HEK293 (cell line): ENCODE measurements at regions not wholly inside any gene's neighbourhood (a gene's known extent, or its start where the extent isn't known, plus 50 kb on each side); places are given as distances from the start of the nearest gene placed in this dataset.

ENCODE experiments used
- CTCF ChIA-PET: fragments of 350-600 bp; formaldehyde crosslinking; extraction: SDS; loops from one replicate; lab custom pipeline; 2021; ENCODE audit warnings: antibody characterized with exemption; lab: Yijun Ruan, JAX
- POLR2A ChIA-PET: fragments of 300-600 bp; formaldehyde crosslinking; extraction: SDS; loops from one replicate; lab custom pipeline; 2020; ENCODE audit warnings: antibody characterized with exemption, inconsistent platforms; lab: Yijun Ruan, JAX
- H3K27ac ChIP-seq: fragments of 200-500 bp; sonication (Bioruptor generic); 2 replicates; pipeline ENCODE4 v1.5.1; 2014; ENCODE audit warnings: low read depth, low read length, control low read depth, inconsistent platforms; ENCODE audit errors: extremely low read depth
- H3K36me3 ChIP-seq, 2 experiments: fragments of 200-500 bp in 1 of 2; sonication (Bioruptor generic) in 1 of 2; 1 replicate in 1 of 2; 2 replicates in 1 of 2; pipeline ENCODE4 v1.5.1; 2014 to 2017; ENCODE audit warnings: inconsistent platforms in 2 of 2, low read length in 2 of 2; ENCODE audit not compliant: control insufficient read depth in 2 of 2, insufficient read depth in 1 of 2
- H3K4me1 ChIP-seq: fragments of 200-500 bp; sonication (Bioruptor generic); 2 replicates; pipeline ENCODE4 v1.5.1; 2014; ENCODE audit warnings: mild to moderate bottlenecking, low read length, inconsistent platforms; ENCODE audit not compliant: control insufficient read depth, insufficient read depth
- H3K4me3 ChIP-seq: 2 replicates; pipeline ENCODE4 v1.5.1; 2011; ENCODE audit warnings: low read depth, mild to moderate bottlenecking, control low read depth, low read length, moderate library complexity
- H3K9me3 ChIP-seq: fragments of 200-500 bp; sonication (Bioruptor generic); 2 replicates; pipeline ENCODE4 v1.5.1; 2014; ENCODE audit warnings: low read depth, low read length, inconsistent platforms; ENCODE audit not compliant: control insufficient read depth, insufficient read depth
- ATF2 ChIP-seq: fragments of 450-650 bp; formaldehyde crosslinking; IDR thresholded peaks from 2 replicates; pipeline ENCODE4 v1.5.1; 2016; ENCODE audit warnings: missing biosample characterization, missing genetic modification characterization, low read depth
- PATZ1 ChIP-seq: fragments of 450-650 bp; formaldehyde crosslinking; IDR thresholded peaks from 2 replicates; pipeline ENCODE4 v1.5.1; 2016; ENCODE audit warnings: missing biosample characterization, missing genetic modification characterization
- PRDM10 ChIP-seq: fragments of 450-650 bp; formaldehyde crosslinking; IDR thresholded peaks from 2 replicates; pipeline ENCODE4 v1.5.1; 2016; ENCODE audit warnings: missing biosample characterization, missing genetic modification characterization
- SALL2 ChIP-seq: fragments of 450-650 bp; formaldehyde crosslinking; IDR thresholded peaks from 2 replicates; pipeline ENCODE4 v1.5.0; 2017; ENCODE audit warnings: missing biosample characterization, mild to moderate bottlenecking, missing genetic modification characterization, borderline replicate concordance
- ZBTB1 ChIP-seq: fragments of 450-650 bp; formaldehyde crosslinking; IDR thresholded peaks from 2 replicates; pipeline ENCODE4 v1.5.1; 2016; ENCODE audit warnings: missing biosample characterization, missing genetic modification characterization
- ZBTB11 ChIP-seq: fragments of 450-650 bp; formaldehyde crosslinking; conservative IDR thresholded peaks from 2 replicates; pipeline ENCODE4 v1.5.1; 2016; ENCODE audit warnings: low read depth, missing biosample characterization, missing genetic modification characterization
- ZBTB8A ChIP-seq: fragments of 450-650 bp; formaldehyde crosslinking; IDR thresholded peaks from 2 replicates; pipeline ENCODE4 v1.5.1; 2016; ENCODE audit warnings: missing biosample characterization, missing genetic modification characterization
- ZNF114 ChIP-seq: fragments of 450-650 bp; formaldehyde crosslinking; IDR thresholded peaks from 2 replicates; pipeline ENCODE4 v1.5.0; 2017; ENCODE audit warnings: missing biosample characterization, missing genetic modification characterization
- ZNF140 ChIP-seq: fragments of 450-650 bp; formaldehyde crosslinking; IDR thresholded peaks from 2 replicates; pipeline ENCODE4 v1.5.1; 2016; ENCODE audit warnings: missing biosample characterization, missing genetic modification characterization
- ZNF366 ChIP-seq: fragments of 450-650 bp; formaldehyde crosslinking; conservative IDR thresholded peaks from 2 replicates; pipeline ENCODE4 v1.5.1; 2016; ENCODE audit warnings: missing biosample characterization, missing genetic modification characterization
- ZNF404 ChIP-seq: fragments of 450-650 bp; formaldehyde crosslinking; IDR thresholded peaks from 2 replicates; pipeline ENCODE4 v1.5.1; 2017; ENCODE audit warnings: missing biosample characterization, missing genetic modification characterization
- ZNF544 ChIP-seq: fragments of 450-650 bp; formaldehyde crosslinking; IDR thresholded peaks from 2 replicates; pipeline ENCODE4 v1.5.0; 2017; ENCODE audit warnings: missing biosample characterization, missing genetic modification characterization
- ZNF629 ChIP-seq: fragments of 450-650 bp; formaldehyde crosslinking; IDR thresholded peaks from 2 replicates; pipeline ENCODE4 v1.5.1; 2017; ENCODE audit warnings: missing biosample characterization, missing genetic modification characterization
- ZSCAN16 ChIP-seq: fragments of 450-650 bp; formaldehyde crosslinking; IDR thresholded peaks from 2 replicates; pipeline ENCODE4 v1.5.1; 2016; ENCODE audit warnings: missing biosample characterization, missing genetic modification characterization
- ZSCAN18 ChIP-seq: fragments of 450-650 bp; formaldehyde crosslinking; IDR thresholded peaks from 2 replicates; pipeline ENCODE4 v1.5.1; 2016; ENCODE audit warnings: missing biosample characterization, missing genetic modification characterization
- ZXDB ChIP-seq: fragments of 450-650 bp; formaldehyde crosslinking; IDR thresholded peaks from 2 replicates; pipeline ENCODE4 v1.5.1; 2016; ENCODE audit warnings: missing biosample characterization, missing genetic modification characterization
- TF ChIP-seq, protein P1 (sequence below): fragments of 450-650 bp; formaldehyde crosslinking; IDR thresholded peaks from 2 replicates; pipeline ENCODE4 v1.5.1; 2016; ENCODE audit warnings: missing biosample characterization, missing genetic modification characterization

DNA sequence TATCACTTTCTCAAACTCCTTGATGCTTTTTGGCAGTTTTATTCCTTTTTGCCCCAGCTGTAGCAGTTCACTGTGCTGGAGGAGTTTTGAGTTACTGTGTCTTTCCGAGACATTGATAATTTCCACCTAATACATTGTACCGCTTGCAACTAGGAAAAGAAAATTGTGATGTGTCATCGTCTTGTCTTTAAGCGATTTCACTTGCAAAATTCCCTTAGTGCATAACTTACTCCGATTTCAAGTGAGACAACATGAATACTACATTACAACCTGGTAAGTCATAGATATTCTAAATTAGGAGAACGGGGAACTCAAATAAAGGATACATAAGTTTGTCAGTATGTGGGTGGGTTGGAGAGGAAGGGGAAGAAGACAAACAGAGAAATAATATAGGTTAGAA is 340.5 kb upstream of the KYNU start:
- CTCF ChIA-PET, result no interaction called here

GRCh38 chr2:142536492-142536891 is 341.0 kb upstream of the KYNU start:
- Histone ChIP-seq H3K36me3 (no peaks in the 10 kb centered on the region), H3K4me3 (no peak overlapping the region), H3K9me3 (no peaks in the 10 kb centered on the region), H3K4me1 (no peaks in the 10 kb centered on the region; the same call in 1 of the 2 replicates), H3K27ac (no peak overlapping the region)
- CTCF ChIA-PET, result no interaction called here
- TF ChIP-seq PATZ1 (tag by site-specific recombination) (no peak), ZNF114 (no peak), ZBTB11 (no peak)
- TF ChIP-seq, protein P1, sequence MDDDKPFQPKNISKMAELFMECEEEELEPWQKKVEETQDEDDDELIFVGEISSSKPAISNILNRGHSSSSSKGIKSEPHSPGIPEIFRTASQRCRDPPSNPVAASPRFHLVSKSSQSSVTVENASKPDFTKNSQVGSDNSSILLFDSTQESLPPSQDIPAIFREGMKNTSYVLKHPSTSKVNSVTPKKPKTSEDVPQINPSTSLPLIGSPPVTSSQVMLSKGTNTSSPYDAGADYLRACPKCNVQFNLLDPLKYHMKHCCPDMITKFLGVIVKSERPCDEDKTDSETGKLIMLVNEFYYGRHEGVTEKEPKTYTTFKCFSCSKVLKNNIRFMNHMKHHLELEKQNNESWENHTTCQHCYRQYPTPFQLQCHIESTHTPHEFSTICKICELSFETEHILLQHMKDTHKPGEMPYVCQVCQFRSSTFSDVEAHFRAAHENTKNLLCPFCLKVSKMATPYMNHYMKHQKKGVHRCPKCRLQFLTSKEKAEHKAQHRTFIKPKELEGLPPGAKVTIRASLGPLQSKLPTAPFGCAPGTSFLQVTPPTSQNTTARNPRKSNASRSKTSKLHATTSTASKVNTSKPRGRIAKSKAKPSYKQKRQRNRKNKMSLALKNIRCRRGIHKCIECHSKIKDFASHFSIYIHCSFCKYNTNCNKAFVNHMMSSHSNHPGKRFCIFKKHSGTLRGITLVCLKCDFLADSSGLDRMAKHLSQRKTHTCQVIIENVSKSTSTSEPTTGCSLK (tag by site-specific recombination), result no peak
- POLR2A ChIA-PET, result no interaction called here

More for the DNA sequence above, 340.5 kb upstream of the KYNU start:
- no peaks in the 10 kb centered on the region for H3K36me3 ChIP-seq
- H3K27ac ChIP-seq, result no peak overlapping the region
- TF ChIP-seq PRDM10 (tag by site-specific recombination) (no peak), ZBTB8A (tag by site-specific recombination) (no peak), ZNF629 (tag by site-specific recombination) (no peak), ZNF544 (no peak), ZBTB1 (no peak)
- TF ChIP-seq, all 188 proteins: peak for 0
- Histone ChIP-seq H3K4me1 (no peaks in the 10 kb centered on the region; the same call in 1 of the 2 replicates), H3K4me3 (no peak overlapping the region), H3K9me3 (no peaks in the 10 kb centered on the region)
- POLR2A ChIA-PET, result no interaction called here

- Histone ChIP-seq H3K9me3 (no peaks in the 10 kb centered on the region), H3K4me3 (no peak overlapping the region), H3K36me3 (no peaks in the 10 kb centered on the region), H3K4me1 (no peaks in the 10 kb centered on the region; the same call in 1 of the 2 replicates), H3K27ac (no peak overlapping the region)
- ChIA-PET CTCF (no interaction called here), POLR2A (no interaction called here)
- TF ChIP-seq SALL2 (no peak), ZNF404 (tag by site-specific recombination) (no peak), ZSCAN16 (no peak), ZNF366 (tag by site-specific recombination) (0 out of 2 replicates have a peak, but pooled peaks have one; percentile 26), ZXDB (no peak), ATF2 (tag by site-specific recombination) (peak; percentile 72), ZSCAN18 (tag by site-specific recombination) (no peak), ZNF140 (no peak)
These were observed 342.2 kb upstream of the KYNU start for GRCh38 chr2:142535311-142535710.
